ENCODE measurements at regions not wholly inside any gene's neighbourhood (a gene's known extent, or its start where the extent isn't known, plus 50 kb on each side); places are given as distances from the start of the nearest gene placed in this dataset.

DNA sequence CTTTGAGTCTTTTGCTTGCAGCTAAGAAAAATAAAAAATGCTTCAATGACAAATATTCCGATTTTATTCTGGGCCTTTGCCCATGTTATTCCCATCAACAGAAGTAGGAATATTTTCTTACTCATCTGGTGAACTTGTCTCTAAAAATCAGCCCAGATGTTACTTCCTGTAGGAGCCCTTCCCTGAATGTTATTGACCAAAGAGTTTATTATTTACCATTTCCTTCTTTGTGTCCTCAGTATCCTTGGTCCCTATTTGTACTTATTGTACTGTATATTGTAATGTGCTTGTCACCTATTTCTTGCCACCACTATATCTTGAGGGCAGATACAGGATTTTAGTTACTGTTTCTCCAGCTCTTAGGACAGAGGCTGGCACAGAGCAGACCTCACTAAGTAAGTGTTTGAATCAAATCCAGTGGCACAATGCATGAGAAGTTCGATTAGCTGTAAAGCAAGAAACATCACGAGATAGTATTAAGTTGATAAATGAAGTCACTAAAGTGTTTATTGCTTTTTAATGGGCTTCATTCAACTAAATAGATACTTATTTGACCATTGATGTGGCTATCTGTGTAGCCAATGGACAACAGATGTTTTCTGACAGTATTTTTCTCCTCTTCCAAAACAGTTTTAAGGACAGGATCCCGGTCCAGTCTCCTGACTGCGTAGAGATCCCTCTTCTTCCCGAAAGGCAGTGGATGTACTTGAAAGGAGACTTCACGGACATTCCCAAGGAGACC lies 109.1 kb downstream of the DDX1 start:
- Mint-ChIP-seq H3K27ac (no peak overlapping the region), H3K4me1 (peaks cover 4% of the 10 kb centered on the region; the same call in 1 of the 3 replicates), H3K36me3 (ENCODE audit: low read depth) (no peaks in the 10 kb centered on the region), H3K4me3 (no peak overlapping the region), H3K27me3 (ENCODE audit: insufficient read depth, low read depth, poor library complexity) (peaks cover 2% of the 10 kb centered on the region), H3K9me3 (peaks cover 6% of the 10 kb centered on the region; the same call in 1 of the 3 replicates)
- no peak overlapping the region for H2AFZ ChIP-seq
- H3K4me1 ChIP-seq (ENCODE audit: insufficient read depth) = no peaks in the 10 kb centered on the region; the same call in 1 of the 2 replicates
- DNase-seq (ENCODE audit: low spot score) (no peak), ATAC-seq (no peak)
- no peaks in the 10 kb centered on the region for H3K36me3 ChIP-seq (ENCODE audit: insufficient read depth)
- H3K27me3 ChIP-seq (ENCODE audit: insufficient read depth) = no peaks in the 10 kb centered on the region
- TF ChIP-seq NANOG (IDR thresholded peaks at IDR 0.05; ENCODE audit: borderline replicate concordance) (no peak), STAT1 (IDR thresholded peaks at IDR 0.05; ENCODE audit: unreplicated experiment) (no peak), ZNF331 (CRISPR knock-in tag; IDR thresholded peaks at IDR 0.05; ENCODE audit: low read depth) (no peak), JUNB (IDR thresholded peaks at IDR 0.05; ENCODE audit: unreplicated experiment) (no peak), ZNF114 (CRISPR knock-in tag; IDR thresholded peaks at IDR 0.05) (no peak), REST (IDR thresholded peaks at IDR 0.05; ENCODE audit: unreplicated experiment) (no peak), ETS1 (IDR thresholded peaks at IDR 0.05) (no peak)
- H4K20me1 ChIP-seq (replicated peaks; ENCODE audit: insufficient read depth) = no peaks in the 10 kb centered on the region
- H3K27ac ChIP-seq (ENCODE audit: low read depth) = no peak overlapping the region
- no peaks in the 10 kb centered on the region for H3F3A ChIP-seq (replicated peaks; ENCODE audit: low read depth)
- no peak overlapping the region for H3K4me3 ChIP-seq
- H3K9me2 ChIP-seq (ENCODE audit: insufficient read depth) = 0 out of 2 replicates have a peak, but pooled peaks cover 3% of the 10 kb centered on the region
- no peaks in the 10 kb centered on the region for H3K79me2 ChIP-seq (replicated peaks; ENCODE audit: insufficient read depth)
- H3K4me2 ChIP-seq = no peak overlapping the region

DNA sequence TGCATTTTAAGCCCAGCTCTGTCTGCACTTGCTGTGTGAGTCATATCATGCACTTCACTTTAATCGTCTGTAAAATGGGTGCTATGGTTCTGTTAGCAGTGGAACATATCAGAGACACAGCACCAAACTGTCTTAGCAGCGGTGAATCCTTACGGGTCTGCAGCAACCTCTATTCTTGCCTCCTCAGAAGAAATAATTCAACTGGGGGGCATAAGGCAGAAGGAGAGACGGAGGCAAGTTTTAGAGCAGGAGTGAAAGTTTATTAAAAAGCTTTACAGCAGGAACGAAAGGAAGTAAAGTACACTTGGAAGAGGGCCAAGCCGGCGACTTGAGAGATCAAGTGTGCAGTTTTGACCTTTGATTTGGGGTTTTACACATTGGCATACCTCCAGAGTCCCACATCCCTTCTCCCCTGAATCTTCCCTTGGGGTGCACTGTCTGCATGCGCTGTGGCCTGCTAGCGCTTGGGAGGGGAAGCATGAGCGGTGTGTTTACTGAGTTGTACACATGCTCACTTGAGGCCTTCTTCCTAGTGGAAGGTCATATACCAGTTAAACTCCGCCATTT lies 109.8 kb downstream of the DDX1 start:
- H3K4me1 Mint-ChIP-seq = peaks cover 4% of the 10 kb centered on the region; the same call in 1 of the 3 replicates
- H4K20me1 ChIP-seq (replicated peaks; ENCODE audit: insufficient read depth) = no peaks in the 10 kb centered on the region
- H3K9me2 ChIP-seq (ENCODE audit: insufficient read depth) = 0 out of 2 replicates have a peak, but pooled peaks cover 7% of the 10 kb centered on the region
- no peak for TF ChIP-seq STAT1 (IDR thresholded peaks at IDR 0.05; ENCODE audit: unreplicated experiment)
- no peak for TF ChIP-seq CREB1 (CRISPR knock-in tag; IDR thresholded peaks at IDR 0.05; ENCODE audit: low read depth)
- TF ChIP-seq ZNF331 (CRISPR knock-in tag; IDR thresholded peaks at IDR 0.05; ENCODE audit: low read depth) = no peak
- no peak for TF ChIP-seq ZNF114 (CRISPR knock-in tag; IDR thresholded peaks at IDR 0.05)
- TF ChIP-seq REST (IDR thresholded peaks at IDR 0.05; ENCODE audit: unreplicated experiment) = no peak
- TF ChIP-seq EZH2phosphoT487 (IDR thresholded peaks at IDR 0.05; ENCODE audit: unreplicated experiment) = no peak

More for the DNA sequence above, 109.8 kb downstream of the DDX1 start:
- Histone ChIP-seq H3K4me1 (ENCODE audit: insufficient read depth) (no peaks in the 10 kb centered on the region; the same call in 1 of the 2 replicates), H3K4me3 (no peak overlapping the region), H3K36me3 (ENCODE audit: insufficient read depth) (no peaks in the 10 kb centered on the region), H3K4me2 (no peak overlapping the region), H3K27ac (ENCODE audit: low read depth) (no peak overlapping the region), H2AFZ (no peak overlapping the region), H3K27me3 (ENCODE audit: insufficient read depth) (no peaks in the 10 kb centered on the region), H3K79me2 (replicated peaks; ENCODE audit: insufficient read depth) (no peaks in the 10 kb centered on the region), H3F3A (replicated peaks; ENCODE audit: low read depth) (no peaks in the 10 kb centered on the region)
- no peak for DNase-seq (ENCODE audit: low spot score)
- H3K36me3 Mint-ChIP-seq (ENCODE audit: low read depth) = no peaks in the 10 kb centered on the region
- no peak for ATAC-seq
- peaks cover 2% of the 10 kb centered on the region for H3K27me3 Mint-ChIP-seq (ENCODE audit: insufficient read depth, low read depth, poor library complexity)
- H3K27ac Mint-ChIP-seq = no peak overlapping the region
- no peaks in the 10 kb centered on the region; the same call in 2 of the 3 replicates for H3K9me3 Mint-ChIP-seq
- no peak overlapping the region for H3K4me3 Mint-ChIP-seq

Data from GM23338 (cell line).